Retinal pigment epithelial cell (primary cell): ENCODE measurements at regions not wholly inside any gene's neighbourhood (a gene's known extent, or its start where the extent isn't known, plus 50 kb on each side); places are given as distances from the start of the nearest gene placed in this dataset.
A peak's percentile ranks its signal among the peaks of the same experiment; 100 is the strongest.

Experiments used
- DNase-seq: peaks from one replicate; pipeline ENCODE4 v3.0.0-alpha.2; 2010; ENCODE audit warnings: low read depth
- H3K4me3 ChIP-seq: 2 replicates; pipeline ENCODE4 v1.5.1; 2011; ENCODE audit warnings: mild to moderate bottlenecking, low read length, control low read depth, moderate library complexity
- TF ChIP-seq, protein P1 (sequence below): conservative IDR thresholded peaks from 2 replicates; pipeline ENCODE4 v1.5.1; 2011; ENCODE audit warnings: low read depth, low read length, control low read depth, inconsistent platforms

DNA sequence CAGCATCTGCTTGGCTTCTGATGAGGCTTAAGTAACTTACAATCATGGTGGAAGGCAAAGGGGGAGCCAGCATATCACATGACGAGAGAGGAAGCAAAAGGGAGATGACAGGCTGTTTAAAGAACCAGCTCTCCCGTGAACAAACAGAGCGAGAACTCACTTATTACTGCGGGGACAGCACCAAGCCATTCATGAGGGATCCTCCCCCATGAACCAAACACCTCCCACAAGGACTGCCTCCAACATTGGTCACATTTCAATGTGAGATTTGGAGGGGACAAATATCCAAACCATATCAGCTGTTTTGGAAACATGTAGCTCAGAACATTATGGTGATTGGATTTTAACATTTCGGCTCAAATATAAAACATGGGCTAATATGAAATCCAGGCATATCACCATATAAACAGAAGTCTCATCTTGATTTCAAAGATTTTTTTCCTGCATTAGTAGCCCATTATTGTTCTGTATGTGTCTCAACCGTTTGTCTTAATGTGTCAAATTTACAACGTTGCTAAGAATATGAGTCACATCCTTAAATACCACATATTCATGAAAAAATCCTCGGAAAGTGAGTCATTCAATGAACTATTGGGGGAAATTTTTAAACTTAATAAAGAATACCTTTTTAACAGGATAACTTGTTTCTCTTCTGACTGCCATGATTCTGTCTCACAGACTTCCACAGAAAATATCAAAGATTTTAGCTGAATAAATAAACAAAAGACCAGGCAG, 894.3 kb downstream of the TFAP2A start:
- peak; percentile 75 for DNase-seq
- no peak overlapping the region for H3K4me3 ChIP-seq
- TF ChIP-seq, protein P1, sequence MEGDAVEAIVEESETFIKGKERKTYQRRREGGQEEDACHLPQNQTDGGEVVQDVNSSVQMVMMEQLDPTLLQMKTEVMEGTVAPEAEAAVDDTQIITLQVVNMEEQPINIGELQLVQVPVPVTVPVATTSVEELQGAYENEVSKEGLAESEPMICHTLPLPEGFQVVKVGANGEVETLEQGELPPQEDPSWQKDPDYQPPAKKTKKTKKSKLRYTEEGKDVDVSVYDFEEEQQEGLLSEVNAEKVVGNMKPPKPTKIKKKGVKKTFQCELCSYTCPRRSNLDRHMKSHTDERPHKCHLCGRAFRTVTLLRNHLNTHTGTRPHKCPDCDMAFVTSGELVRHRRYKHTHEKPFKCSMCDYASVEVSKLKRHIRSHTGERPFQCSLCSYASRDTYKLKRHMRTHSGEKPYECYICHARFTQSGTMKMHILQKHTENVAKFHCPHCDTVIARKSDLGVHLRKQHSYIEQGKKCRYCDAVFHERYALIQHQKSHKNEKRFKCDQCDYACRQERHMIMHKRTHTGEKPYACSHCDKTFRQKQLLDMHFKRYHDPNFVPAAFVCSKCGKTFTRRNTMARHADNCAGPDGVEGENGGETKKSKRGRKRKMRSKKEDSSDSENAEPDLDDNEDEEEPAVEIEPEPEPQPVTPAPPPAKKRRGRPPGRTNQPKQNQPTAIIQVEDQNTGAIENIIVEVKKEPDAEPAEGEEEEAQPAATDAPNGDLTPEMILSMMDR: no peak

DNA sequence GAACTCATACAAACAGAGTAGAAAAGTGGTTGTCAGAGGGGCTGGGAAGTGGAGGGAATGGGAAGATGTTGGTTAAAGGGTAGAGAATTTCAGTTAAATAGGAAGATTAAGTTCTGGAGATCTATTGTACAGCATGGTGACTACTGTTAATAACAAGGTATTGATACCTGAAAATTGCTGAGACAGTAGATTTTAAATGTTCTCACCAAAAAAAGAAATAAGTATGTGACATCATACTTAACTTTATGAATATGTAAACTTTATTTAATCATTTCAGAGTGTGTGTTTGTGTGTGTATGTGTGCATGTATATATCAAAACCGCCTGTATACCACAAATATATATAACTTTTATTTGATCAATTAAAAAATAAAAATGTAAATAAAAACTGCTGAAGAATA, 896.4 kb downstream of the TFAP2A start:
- no peak overlapping the region for H3K4me3 ChIP-seq
- DNase-seq: no peak
- TF ChIP-seq, protein P1: no peak

DNA sequence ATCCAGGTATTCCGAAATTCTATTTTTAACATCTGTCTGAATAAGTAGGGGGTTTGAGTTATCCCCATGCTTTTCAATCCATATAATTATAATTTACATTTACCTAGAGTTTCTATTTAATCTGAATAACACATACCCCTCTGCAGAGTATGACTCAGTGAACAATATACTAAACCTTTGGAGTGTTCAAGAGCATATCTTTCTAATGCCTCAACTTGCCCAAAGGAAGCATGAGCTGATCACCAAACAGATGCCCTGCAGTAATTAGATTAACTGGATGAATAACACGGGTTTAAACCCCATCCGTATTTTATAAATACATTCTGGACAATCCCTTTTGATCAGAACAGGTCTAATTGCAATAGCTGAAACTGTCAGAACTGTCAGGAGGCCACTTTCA, 897.1 kb downstream of the TFAP2A start:
- no peak overlapping the region for H3K4me3 ChIP-seq
- TF ChIP-seq, protein P1: no peak
- DNase-seq: no peak

DNA sequence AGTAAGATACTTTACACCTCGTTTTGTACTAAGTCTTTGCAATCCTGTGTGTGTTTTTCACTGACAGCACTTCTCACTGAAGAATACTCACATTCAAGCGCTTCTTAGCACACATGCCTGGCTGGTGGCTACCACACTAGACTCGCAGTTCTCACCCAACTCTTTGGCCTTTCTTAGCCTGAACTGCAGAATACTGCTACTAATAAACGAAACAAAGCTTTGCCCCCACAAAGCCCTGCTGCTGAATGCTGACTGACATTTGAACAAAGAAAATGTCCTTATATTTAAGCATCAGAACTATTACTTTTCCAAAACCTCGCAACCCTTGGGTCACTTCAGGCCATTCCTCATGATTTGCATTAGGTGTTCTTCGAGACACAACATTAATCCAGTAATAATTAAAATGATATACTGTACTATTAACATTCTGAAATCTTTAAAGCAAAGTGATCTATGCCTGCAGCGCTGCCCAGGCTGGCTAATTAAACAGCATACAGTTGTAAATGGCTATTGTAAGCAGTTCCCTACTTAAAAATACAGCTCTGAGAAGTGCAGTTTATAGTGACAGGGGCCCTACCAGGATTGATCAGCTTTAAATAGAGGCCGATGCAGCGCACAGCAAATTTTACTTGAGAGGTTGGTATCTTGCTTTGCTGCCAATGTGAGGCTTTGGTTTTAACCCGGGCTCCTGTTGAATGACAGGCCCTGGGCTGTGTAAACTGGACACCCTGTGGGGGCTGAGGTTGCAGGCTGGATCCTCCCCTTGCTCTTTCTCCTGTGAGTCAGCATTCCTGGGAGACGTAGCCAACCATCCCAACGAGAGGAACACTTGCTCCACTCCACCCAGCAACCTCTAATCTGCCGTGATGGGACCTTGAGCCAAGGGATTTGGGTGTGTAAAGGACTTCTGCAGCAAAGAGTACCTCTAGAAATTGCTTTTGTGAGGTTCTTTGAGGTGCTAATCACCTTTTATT, 899.0 kb downstream of the TFAP2A start:
- DNase-seq: no peak
- TF ChIP-seq, protein P1: no peak

DNA sequence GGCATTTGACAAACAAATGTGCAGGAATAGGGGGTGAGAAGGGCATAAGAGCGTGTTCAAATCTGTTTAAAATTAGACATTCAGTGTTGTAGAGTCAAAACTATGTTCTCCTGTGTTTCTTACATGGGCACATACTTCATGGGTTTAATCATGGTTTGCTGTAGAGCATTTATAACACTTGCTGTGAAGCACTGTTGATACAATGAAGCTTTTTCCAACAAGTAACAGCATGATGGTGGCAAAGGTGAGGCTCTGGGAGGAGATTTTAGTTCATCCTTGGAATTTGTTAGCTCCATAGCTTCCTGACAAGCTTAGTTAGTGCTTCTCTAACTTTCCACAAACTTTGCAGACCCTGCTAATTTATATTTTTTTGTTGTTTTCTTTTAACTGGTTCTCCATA, 900.7 kb downstream of the TFAP2A start:
- no peak for DNase-seq
- no peak overlapping the region for H3K4me3 ChIP-seq
- TF ChIP-seq, protein P1: no peak

More for the DNA sequence above, 899.0 kb downstream of the TFAP2A start:
- H3K4me3 ChIP-seq: no peak overlapping the region

DNA sequence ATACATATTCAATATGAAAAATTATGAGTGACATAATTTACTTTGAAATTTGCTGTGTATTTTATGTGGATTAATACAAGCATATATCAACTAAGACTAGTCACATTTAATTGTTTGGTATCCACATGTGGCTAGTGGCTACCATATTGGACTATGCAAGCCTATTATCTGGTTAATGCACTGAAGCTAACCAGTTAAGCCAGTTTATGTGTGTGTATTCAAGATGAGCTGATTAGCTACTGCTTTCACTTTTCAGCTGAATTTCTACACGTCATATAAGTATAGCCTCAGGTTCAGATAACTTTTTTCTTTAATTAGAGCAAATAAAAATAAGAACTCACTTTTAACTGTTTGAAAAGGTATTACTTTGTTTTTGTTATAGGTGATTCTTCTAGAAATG, 903.7 kb downstream of the TFAP2A start:
- no peak for DNase-seq
- TF ChIP-seq, protein P1: no peak
- H3K4me3 ChIP-seq: no peak overlapping the region
